IMR-90 (cell line): ENCODE measurements at regions not wholly inside any gene's neighbourhood (a gene's known extent, or its start where the extent isn't known, plus 50 kb on each side); places are given as distances from the start of the nearest gene placed in this dataset.

Source experiments
- POLR2A ChIP-seq: IDR thresholded peaks from 2 replicates; pipeline ENCODE4 v1.6.1; 2012; ENCODE audit warnings: mild to moderate bottlenecking, low read depth, low read length
- TF ChIP-seq, protein P1 (sequence below): fragments of 150-350 bp; IDR thresholded peaks from 2 replicates; pipeline ENCODE4 v1.6.1; 2016; ENCODE audit warnings: low read depth, mild to moderate bottlenecking, low read length, moderate library complexity, borderline replicate concordance

DNA sequence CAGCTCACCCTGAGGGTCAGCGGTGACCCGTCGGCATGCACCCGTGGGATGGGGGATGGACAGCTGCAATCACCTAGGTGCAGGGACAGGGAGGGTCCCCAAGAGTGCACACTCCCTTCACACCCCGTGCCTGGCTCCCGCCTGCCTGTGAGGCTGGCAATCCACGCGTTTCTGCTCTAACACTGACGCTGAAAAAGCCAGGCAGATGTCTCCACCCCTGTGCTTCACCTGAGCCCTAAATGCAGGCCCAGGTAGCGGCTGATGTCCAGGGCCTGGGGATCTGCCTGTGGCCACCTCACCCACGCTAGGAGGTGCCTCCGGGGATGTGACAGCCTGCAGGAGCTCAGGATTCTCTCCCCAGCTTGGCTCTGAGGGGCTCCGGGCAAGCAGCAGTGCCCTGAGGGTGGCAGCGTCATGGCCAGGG is 212.0 kb upstream of the SALL3 start:
- TF ChIP-seq, protein P1, sequence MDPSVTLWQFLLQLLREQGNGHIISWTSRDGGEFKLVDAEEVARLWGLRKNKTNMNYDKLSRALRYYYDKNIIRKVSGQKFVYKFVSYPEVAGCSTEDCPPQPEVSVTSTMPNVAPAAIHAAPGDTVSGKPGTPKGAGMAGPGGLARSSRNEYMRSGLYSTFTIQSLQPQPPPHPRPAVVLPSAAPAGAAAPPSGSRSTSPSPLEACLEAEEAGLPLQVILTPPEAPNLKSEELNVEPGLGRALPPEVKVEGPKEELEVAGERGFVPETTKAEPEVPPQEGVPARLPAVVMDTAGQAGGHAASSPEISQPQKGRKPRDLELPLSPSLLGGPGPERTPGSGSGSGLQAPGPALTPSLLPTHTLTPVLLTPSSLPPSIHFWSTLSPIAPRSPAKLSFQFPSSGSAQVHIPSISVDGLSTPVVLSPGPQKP = no peak
- TF ChIP-seq POLR2A = no peak
